Astrocyte of the cerebellum (primary cell): ENCODE measurements at regions not wholly inside any gene's neighbourhood (a gene's known extent, or its start where the extent isn't known, plus 50 kb on each side); places are given as distances from the start of the nearest gene placed in this dataset.
"Not testable (repeated sequence)": the region's sequence is repeated elsewhere in the genome, so short reads cannot be mapped to it uniquely, and the experiment has no call there.

ENCODE experiments used
- DNase-seq: peaks from one replicate; pipeline ENCODE4 v3.0.0-alpha.2; 2011; ENCODE audit warnings: low read depth
- H3K4me3 ChIP-seq: 2 replicates; pipeline ENCODE4 v1.5.1; 2011; ENCODE audit warnings: mild to moderate bottlenecking, low read depth, low read length, moderate library complexity
- in situ Hi-C: cut with HindIII; loops from 2 replicates; pipeline ENCODE4 v1.10.0; 2017; ENCODE audit warnings: low sequenced_read_pairs
- TF ChIP-seq, protein P1 (sequence below): IDR thresholded peaks from 2 replicates; pipeline ENCODE4 v1.5.1; 2012; ENCODE audit warnings: low read length, low read depth, moderate library complexity, mild to moderate bottlenecking; ENCODE audit errors: missing control alignments

DNA sequence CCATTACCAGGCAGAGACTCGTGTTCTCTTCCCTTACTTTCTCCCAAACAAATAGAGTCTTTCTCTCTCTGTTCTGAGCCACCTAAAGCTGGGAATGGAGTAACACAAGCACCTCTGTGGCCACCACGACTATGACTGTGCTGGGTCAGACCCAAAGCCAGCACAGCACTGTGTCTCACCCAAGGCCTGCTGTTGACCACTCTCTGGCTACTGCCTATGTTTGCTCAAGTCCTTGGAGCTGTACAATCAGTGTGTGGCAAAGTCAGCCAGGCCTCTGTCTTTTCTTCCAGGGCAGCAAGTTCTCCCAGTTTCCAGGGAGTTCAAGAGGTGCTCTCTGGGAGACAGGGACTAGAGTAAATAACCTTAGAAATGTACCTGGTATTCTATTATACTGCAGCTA is 239.4 kb downstream of the FAM47A start:
- in situ Hi-C loops, result no loop called here
- TF ChIP-seq, protein P1, sequence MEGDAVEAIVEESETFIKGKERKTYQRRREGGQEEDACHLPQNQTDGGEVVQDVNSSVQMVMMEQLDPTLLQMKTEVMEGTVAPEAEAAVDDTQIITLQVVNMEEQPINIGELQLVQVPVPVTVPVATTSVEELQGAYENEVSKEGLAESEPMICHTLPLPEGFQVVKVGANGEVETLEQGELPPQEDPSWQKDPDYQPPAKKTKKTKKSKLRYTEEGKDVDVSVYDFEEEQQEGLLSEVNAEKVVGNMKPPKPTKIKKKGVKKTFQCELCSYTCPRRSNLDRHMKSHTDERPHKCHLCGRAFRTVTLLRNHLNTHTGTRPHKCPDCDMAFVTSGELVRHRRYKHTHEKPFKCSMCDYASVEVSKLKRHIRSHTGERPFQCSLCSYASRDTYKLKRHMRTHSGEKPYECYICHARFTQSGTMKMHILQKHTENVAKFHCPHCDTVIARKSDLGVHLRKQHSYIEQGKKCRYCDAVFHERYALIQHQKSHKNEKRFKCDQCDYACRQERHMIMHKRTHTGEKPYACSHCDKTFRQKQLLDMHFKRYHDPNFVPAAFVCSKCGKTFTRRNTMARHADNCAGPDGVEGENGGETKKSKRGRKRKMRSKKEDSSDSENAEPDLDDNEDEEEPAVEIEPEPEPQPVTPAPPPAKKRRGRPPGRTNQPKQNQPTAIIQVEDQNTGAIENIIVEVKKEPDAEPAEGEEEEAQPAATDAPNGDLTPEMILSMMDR, result no peak
- DNase-seq, result no peak
- no peak overlapping the region for H3K4me3 ChIP-seq

DNA sequence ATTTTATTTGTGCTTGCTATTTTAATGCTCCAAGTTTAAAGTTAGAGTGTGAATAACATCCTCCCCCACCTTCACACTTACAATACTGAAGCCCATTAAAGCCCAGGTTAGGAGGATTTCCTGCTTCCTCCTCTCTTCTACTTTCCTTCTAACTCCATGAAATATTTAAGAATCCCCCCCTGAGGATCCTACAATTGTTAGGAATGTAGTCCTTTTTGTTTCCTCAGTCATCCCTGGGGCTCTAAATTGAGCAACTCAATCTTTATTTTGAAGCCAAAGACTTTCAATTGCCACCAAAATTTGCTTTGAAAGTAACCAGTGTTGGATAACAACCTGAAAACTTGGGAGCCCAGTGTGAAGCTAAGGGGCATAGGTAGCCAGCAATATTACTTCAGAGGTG is 276.9 kb downstream of the FAM47A start:
- no peak overlapping the region for H3K4me3 ChIP-seq
- no peak for DNase-seq
- in situ Hi-C loops, result no loop called here
- TF ChIP-seq, protein P1, result no peak

GRCh38 chrX:33852146-33852545 is 280.0 kb downstream of the FAM47A start:
- in situ Hi-C loops, H3K4me3 ChIP-seq, DNase-seq: not testable (repeated sequence)

GRCh38 chrX:33840176-33840575 is 291.9 kb downstream of the FAM47A start:
- H3K4me3 ChIP-seq, result no peak overlapping the region
- DNase-seq, result no peak
- TF ChIP-seq, protein P1, result no peak
- in situ Hi-C loops, result no loop called here

- no peak for DNase-seq
- H3K4me3 ChIP-seq, result no peak overlapping the region
- in situ Hi-C loops, result no loop called here
- TF ChIP-seq, protein P1, result no peak
Measured at GRCh38 chrX:33831211-33831610, 300.9 kb downstream of the FAM47A start.

GRCh38 chrX:33817266-33817665 is 314.8 kb downstream of the FAM47A start:
- H3K4me3 ChIP-seq, result no peak overlapping the region
- TF ChIP-seq, protein P1, result no peak
- DNase-seq, result no peak
- in situ Hi-C loops, result no loop called here

- no peak for DNase-seq
- H3K4me3 ChIP-seq, result no peak overlapping the region
- in situ Hi-C loops, result no loop called here
- TF ChIP-seq, protein P1, result no peak
Measured at GRCh38 chrX:33808636-33809035, 323.5 kb downstream of the FAM47A start.
